GM18951 (cell line): ENCODE measurements at regions not wholly inside any gene's neighbourhood (a gene's known extent, or its start where the extent isn't known, plus 50 kb on each side); places are given as distances from the start of the nearest gene placed in this dataset.
"Not testable (repeated sequence)": the region's sequence is repeated elsewhere in the genome, so short reads cannot be mapped to it uniquely, and the experiment has no call there.

Experiments used
- POLR2A ChIP-seq: IDR thresholded peaks from 4 replicates; pipeline ENCODE4 v1.6.1; 2011; ENCODE audit warnings: mild to moderate bottlenecking; ENCODE audit not compliant: insufficient read length, insufficient read depth; ENCODE audit errors: extremely low read depth
- in situ Hi-C: fragments of 300-500 bp; cut with MboI; formaldehyde crosslinking; loops from one replicate; pipeline ENCODE4 v1.12.0; 2022; ENCODE audit warnings: low sequenced_read_pairs, mixed read lengths, inconsistent platforms; ENCODE audit not compliant: unreplicated experiment

DNA sequence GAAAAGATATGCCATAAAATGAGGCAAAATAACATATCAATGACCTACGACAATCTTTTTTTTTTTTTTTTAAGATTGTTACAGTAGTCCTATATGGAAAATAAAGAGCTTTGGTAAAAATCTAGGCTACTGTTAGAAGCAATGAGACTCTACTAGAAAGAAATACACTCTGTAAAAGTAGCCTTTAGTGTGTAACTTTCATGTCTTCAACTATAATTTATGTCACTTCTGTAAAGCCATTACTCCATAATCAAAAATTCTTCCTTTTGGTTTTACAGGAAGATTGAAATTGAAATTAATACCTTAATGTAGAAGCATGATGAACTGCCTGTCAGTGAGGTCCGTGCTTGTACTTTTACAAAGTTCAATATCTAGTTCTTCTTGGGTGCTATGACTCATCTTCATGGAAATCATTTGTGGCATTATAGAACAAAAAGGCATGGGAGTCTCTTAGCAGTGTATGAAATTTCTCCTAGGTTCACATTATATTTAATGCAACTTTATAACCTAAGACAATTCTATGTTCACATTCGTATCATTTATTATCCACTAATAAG, 1393.1 kb downstream of the EFNA5 start:
- no peak for TF ChIP-seq POLR2A
- in situ Hi-C loops = no loop called here

DNA sequence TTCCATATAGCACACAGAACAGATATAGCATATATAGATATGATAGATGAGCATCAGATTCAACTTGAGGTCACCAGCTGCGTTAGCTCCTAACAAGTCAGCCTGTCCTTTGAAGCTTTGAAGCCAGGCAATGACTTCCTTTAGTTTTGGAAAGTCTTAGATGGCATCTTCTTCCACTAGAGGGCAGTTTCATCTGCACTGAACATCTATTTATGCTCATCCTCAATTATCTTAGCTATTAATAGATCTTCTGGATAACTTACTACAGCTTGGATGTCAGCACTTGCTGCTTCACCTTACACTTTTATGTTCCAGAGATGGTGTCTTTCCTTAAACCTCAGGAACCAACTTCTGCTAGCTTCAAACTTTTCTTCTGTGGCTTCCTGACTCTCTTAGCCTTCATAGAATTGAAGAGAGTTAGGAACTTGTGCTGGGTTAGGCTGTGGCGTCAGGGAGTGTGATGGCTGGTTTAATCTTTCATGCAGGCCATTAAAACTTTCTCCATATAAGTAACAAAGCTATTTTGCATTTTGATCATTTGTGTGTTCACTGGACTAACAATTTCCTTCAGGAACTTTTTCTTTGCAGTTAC, 1401.4 kb downstream of the EFNA5 start:
- in situ Hi-C loops = no loop called here
- TF ChIP-seq POLR2A = no peak

DNA sequence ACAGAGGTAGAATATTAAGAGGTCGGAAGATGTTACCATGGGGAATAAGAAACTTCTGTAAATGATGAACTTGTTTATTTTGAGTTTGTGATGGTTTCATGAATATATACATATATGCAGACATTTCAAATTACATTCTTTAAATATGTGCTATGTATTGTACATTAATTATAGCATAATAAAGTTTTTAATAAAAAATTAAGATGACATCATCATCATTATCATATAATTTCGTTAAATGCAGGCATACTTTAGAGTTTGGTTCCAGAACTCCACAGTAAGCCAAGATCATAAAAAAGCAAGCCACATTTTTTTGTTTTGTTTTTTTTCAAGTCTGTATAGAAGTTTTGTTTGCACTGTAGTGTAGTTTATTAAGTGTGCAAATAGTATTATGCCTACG, 1403.5 kb downstream of the EFNA5 start:
- in situ Hi-C loops = no loop called here
- TF ChIP-seq POLR2A = no peak

DNA sequence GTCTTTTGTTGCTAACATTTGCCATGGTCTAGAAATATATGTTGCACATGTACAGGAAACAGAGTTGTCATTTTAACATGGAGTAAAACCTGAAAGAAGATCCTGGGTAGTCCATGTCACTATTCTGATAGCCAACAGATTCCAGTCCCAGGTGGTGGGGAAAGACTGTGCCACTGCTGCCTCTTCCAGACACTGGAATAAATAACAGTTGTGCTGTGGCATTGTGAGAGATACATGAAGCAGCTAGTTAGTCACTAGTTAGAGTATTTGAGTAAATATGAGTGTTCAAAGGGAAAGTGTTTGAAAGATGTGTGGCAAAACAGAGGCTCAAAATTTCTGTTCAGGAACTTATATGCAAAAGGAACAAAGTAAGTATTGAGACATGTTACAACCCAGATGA, 1408.3 kb downstream of the EFNA5 start:
- in situ Hi-C loops = no loop called here
- no peak for TF ChIP-seq POLR2A

DNA sequence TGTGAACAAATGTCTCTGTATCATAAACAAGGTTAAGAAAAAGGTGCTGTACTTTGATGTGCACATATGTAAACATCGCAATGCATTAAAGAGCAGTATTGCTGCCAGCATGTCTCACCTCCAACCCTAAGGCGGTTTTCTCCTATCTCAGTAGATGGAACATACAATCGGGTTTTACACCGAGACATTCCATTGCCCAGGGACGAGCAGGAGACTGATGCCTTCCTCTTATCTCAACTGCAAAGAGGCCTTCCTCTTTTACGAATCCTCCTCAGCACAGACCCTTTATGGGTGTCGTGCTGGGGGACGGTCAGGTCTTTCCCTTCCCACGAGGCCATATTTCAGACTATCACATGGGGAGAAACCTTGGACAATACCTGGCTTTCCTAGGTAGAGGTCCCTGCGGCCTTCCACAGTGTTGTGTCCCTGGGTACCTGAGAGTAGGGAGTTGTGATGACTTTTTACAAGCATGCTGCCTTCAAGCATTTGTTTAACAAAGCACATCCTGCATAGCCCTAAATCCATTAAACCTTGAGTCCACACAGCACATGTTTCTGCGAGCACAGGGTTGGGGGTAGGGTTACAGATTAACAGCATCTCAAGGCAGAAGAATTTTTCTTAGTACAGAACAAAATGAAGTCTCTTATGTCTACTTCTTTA, 1411.2 kb downstream of the EFNA5 start:
- in situ Hi-C loops = not testable (repeated sequence)

DNA sequence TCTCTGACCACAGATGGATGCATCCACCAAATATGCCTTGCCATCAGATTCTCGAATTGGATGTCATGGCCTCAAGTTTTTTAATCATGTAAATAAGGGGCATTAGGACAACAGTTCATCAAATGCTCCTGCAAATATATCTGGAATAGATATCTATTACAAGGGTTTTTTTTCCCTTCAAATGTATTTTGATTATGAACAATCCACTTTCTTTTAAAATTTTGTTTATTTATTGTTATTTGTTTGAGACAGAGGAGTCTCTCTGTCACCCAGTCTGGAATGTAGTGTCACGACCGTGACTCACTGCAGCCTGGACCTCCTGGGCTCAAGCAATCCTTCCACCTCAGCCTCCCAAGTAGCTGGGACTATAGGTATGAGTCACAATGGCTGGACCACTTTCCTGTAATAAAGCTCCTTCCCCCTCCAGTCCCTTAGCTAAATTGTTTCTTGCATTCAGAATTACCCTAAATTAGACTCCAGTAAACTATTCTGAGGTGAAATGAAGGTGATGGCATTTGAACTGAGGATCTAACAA, 1412.1 kb downstream of the EFNA5 start:
- in situ Hi-C loops = no loop called here
- TF ChIP-seq POLR2A = no peak

DNA sequence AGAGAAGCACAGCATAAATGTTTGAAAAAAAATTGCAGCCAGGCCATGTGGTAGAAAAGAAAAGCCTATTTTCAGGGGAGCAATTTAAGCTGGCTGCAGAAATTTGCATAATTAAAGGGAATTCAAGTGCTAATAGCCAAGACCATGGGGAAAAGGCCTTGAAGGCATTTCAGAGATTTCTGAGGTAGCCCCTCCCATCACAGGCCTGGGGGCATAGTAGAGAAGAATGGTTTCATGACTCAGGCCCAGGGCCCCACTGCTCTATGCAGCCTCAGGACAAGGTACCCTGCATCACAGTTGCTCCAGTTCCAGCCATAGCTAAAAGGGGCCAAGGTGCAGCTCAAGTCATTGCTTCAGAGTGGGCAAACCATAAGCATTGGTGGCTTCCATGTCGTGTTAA, 1416.0 kb downstream of the EFNA5 start:
- TF ChIP-seq POLR2A = no peak
- in situ Hi-C loops = no loop called here

DNA sequence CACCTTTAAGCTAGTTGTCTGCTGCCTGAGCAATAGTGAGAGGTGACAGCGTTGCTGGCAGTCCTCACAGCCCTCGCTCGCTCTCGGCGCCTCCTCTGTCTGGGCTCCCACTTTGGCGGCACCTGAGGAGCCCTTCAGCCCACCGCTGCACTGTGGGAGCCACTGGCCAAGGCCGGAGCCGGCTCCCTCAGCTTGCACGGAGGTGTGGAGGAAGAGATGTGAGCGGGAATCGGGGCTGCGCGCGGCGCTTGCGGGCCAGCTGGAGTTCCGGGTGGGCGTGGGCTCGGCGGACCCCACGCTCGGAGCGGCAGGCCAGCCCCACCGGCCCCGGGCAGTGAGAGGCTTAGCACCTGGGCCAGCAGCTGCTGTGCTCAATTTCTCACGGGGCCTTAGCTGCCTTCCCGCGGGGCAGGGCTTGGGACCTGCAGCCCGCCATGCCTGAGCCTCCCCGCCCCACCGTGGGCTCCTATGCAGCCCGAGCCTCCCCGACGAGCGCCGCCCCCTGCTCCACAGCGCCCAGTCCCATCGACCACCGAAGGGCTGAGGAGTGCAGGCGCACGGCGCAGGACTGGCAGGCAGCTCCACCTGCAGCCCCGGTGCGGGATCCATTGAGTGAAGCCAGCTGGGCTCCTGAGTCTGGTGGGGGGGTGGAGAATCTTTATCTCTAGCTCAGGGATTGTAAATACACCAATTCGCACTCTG, 1424.5 kb downstream of the EFNA5 start:
- in situ Hi-C loops = not testable (repeated sequence)

DNA sequence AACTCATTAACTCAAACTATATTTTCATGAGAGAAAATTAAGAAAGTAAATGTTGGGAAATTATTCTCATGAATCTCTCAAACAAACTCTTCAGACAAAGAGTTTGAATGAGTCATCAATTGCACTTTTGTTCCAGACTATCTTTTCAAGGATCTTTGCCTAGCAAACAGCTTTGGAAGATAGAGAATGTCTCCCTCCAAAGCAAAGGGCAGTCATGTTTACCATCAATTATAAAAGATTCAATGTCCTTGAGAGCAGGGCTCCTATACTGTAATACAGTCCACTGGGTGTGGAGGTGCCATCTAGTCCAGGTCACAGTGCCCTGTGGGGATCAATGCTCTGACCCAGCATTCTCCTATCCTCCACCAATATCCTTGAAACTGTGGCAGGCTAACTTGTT, 1429.3 kb downstream of the EFNA5 start:
- in situ Hi-C loops = no loop called here
- TF ChIP-seq POLR2A = no peak

DNA sequence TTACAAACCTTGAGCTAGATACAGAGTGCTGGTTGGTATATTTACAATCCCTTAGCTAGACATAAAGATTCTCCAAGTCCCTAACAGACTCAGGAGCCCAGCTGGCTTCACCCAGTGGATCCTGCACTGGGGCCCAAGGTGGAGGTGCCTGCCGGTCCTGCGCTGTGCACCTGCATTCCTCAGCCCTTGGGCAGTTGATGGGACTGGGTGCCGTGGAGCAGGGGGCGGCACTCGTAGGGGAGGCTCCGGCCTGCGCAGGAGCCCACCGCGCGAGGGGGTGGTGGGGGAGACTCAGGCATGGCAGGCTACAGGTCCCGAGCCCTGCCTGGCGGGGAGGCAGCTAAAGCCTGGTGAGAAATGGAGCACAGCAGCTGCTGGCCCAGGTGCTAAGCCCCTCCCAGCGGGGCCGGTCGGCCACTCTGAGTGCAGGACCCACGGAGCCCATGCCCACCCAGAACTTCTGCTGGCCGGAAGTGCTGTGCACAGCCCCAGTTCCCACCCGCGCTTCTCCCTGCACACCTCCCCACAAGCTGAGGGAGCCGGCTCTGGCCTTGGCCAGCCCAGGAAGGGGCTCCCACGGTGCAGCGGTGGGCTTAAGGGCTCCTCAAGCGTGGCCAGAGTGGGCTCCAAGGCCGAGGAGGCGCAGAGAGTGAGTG, 1464.7 kb downstream of the EFNA5 start:
- no peak for TF ChIP-seq POLR2A
- in situ Hi-C loops = no loop called here

DNA sequence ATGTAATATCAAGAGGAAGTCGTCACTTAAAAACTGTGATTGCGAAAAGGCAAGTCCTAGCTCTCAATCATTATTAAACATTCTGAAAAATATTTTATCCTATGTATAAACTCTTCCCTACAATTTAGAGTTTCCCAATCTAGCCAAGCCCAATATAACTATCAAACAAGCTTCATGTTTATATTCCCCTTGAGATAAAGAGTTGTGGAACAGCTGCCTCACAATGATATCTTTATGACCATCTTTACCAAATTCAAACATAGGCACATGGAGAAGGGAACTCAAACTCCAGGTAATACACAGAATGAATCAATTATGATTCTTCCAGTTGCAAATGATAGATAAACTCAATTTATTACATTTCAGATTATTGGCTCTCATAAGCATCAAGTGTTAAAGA, 1468.7 kb downstream of the EFNA5 start:
- in situ Hi-C loops = no loop called here
- TF ChIP-seq POLR2A = no peak

DNA sequence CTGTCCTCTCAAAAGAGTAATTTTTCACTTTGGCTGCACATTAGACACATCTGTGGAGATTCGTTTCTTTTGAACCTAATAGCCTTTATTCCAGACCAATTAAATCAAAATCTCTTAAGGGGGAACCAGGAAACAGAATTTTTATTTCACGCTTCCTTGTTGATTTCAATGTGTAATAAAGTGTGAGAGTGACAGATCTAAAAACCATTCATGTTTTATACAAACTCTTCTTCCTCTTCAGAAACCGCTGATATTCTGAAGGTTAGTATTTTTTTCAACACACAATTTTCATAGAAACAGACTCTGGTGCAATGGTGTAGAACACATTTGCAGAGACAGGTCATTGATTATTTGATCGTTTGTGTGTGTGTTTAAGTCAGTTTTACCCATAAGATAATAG, 1469.8 kb downstream of the EFNA5 start:
- in situ Hi-C loops = no loop called here
- no peak for TF ChIP-seq POLR2A

DNA sequence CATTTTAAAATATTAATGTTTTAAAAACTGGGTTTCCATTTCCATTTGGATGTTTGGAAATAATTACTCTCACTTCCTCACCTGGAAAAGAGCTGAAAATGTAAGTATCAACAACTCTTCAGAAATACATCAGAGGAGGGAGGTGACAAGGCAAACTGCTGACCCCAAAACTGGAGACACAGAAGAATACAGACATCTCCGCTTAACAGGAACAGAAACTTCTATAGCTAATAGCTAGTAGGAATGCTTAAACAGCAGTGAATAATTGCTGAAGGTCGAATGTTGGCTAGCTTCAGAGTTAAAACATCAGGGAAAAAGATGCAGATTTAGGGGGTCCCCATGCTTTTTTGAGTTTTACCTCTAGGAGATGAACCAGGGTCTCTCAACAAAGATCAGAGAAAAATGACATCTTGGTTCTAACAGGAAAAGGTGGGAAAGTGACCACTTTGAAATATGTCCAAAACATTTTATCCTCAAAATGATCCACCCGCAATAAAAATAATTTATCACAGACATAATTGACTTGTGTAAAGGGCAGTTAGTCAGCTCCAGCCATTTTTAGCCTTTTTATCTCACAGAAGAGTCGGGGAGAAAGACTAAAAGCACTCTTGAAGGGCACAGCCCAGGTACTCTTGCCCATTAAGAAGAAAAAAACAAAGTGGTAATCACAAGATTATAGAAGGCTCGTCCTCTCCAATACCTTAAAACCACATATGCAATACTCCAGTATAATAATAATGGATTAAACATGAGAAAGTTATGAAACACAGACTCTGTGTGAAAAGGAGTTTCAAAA, 1474.9 kb downstream of the EFNA5 start:
- no peak for TF ChIP-seq POLR2A
- in situ Hi-C loops = no loop called here
